ENCODE measurements at regions not wholly inside any gene's neighbourhood (a gene's known extent, or its start where the extent isn't known, plus 50 kb on each side); places are given as distances from the start of the nearest gene placed in this dataset.

DNA sequence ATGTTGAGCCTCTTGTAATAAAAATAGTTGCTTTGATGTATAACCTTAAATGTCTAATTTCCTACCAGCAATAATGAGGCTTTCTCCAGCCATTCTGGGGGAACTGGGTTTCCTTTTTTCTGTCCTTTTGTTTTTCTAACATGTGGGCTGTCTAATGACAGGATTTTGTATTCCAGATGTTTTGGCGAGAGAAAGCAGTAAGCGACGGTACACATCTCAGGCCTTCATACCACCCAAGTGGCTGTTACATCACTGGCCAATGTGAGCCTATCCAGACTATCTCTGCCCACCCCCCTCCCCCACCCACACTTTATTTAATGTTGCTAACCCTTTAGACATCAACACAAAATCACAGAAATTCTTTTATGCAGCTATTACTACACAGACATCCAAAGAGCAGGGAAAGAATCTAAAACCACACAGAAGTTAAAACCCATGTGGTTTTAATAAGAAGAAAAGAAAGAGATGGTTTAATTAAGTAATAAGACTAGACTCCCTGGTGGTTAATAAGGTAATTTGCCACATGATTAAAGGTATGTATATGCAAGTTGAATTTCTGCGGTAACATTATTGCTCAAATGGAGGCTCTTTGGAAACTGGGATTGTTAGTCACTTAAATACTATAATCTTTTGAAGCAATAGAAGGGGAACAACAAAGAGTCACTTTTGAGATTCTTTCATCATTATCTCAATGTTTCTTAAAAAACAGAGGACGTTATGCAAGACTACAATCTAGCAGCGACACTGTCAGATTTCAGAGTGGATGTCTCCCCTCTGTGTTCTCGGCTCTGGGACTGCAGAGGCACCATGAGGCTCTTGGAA, 365.1 kb downstream of the ENC1 start:
- TF ChIP-seq CTCF (IDR thresholded peaks at IDR 0.05) (no peak), POLR2A (IDR thresholded peaks at IDR 0.05) (no peak)
